ENCODE measurements at regions not wholly inside any gene's neighbourhood (a gene's known extent, or its start where the extent isn't known, plus 50 kb on each side); places are given as distances from the start of the nearest gene placed in this dataset.

DNA sequence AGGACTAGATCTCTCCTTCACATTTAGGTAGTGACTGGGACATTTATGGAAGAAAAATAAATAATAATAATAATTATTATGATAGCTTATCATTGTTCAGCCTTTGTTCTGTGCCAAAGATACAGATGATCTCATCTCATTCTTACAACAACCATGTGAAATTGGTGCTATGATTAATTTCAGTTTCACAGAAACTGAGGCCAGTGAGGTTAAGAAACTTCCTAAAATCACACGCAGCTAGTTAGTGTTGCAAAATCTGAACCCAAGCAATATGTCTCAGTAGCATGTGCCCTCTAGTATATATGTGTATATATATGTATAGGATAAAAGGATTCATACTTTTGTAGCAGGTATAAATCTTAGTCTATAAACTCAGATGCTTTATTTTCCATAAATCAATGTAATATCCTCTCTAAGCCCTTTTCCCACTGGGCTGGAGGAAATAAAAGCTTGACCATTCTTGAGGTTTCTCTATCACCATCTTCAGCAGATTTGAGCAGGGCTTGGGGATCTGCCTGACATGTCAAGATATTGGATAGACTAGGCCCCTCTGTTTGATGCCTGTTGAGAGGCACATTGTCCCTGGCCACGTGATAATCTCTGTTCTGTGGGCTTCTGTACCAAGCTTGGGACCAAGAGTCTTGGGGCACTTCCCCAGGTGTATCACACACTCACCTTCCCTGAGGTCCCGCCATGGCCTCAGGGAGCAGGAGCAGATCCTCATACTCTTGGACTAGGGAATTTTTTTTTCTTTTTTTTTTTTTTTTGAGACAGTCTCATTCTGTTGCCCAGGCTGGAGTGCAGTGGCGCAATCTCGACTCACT is 172.6 kb upstream of the NRP1 start:
- H3K27ac ChIP-seq = no peak overlapping the region
- no peak for DNase-seq
- WGBS, 2 donors = 85 to 91% methylated on average over 5 of the region's 5 CpGs
- H3K4me1 ChIP-seq = peaks cover 7% of the 10 kb centered on the region
- H3K4me3 ChIP-seq = no peak overlapping the region
- H3K9me3 ChIP-seq = no peaks in the 10 kb centered on the region
- no peaks in the 10 kb centered on the region for H3K27me3 ChIP-seq
- H3K36me3 ChIP-seq (ENCODE audit: low read depth, missing control alignments) = no peaks in the 10 kb centered on the region
- TF ChIP-seq CTCF (IDR thresholded peaks at IDR 0.05) = no peak
- TF ChIP-seq POLR2A (IDR thresholded peaks at IDR 0.05) = no peak
- intact Hi-C loops (cut with DNase I; ENCODE audit: low total_unique reads) = no loop called here

DNA sequence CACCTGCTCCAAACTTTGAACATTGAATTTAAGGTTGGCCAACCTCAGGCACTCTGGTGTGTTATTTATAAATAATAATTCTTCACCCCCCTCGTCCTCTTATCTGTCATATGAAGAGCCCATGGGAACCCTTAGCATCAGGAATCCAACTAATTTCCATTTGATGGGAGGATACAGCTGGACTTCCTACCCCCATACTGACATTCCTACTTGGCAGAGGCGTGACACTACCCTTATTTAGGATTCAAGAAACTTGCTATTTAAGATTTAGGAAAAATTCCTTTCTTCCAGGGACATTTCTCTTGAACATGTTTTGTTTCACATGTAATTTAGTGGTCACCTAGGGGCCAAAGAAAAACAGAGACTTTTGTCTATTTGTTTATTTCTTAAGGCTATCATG is 171.9 kb upstream of the NRP1 start:
- no peak overlapping the region for H3K4me3 ChIP-seq
- DNase-seq = no peak
- H3K4me1 ChIP-seq = peaks cover 7% of the 10 kb centered on the region
- H3K36me3 ChIP-seq (ENCODE audit: low read depth, missing control alignments) = no peaks in the 10 kb centered on the region
- TF ChIP-seq POLR2A (IDR thresholded peaks at IDR 0.05) = no peak
- no peak for TF ChIP-seq CTCF (IDR thresholded peaks at IDR 0.05)
- no peaks in the 10 kb centered on the region for H3K27me3 ChIP-seq
- intact Hi-C loops (cut with DNase I; ENCODE audit: low total_unique reads) = no loop called here
- H3K27ac ChIP-seq = no peak overlapping the region
- no peaks in the 10 kb centered on the region for H3K9me3 ChIP-seq
- 72 to 76% methylated on average over 2 of the region's 2 CpGs for WGBS, 2 donors

GRCh38 chr10:33501161-33501560 is 166.7 kb upstream of the NRP1 start:
- intact Hi-C loops (cut with DNase I; ENCODE audit: low total_unique reads) = no loop called here
- WGBS, 2 donors = 90 to 96% methylated on average over 1 of the region's 1 CpG

GRCh38 chr10:33498391-33498891 is 164.0 kb upstream of the NRP1 start:
- no peak overlapping the region for H3K27ac ChIP-seq
- H3K4me1 ChIP-seq = peaks cover 4% of the 10 kb centered on the region
- H3K4me3 ChIP-seq = no peak overlapping the region
- H3K9me3 ChIP-seq = no peaks in the 10 kb centered on the region
- H3K27me3 ChIP-seq = no peaks in the 10 kb centered on the region
- H3K36me3 ChIP-seq (ENCODE audit: low read depth, missing control alignments) = no peaks in the 10 kb centered on the region
- 69 to 75% methylated on average over 5 of the region's 5 CpGs for WGBS, 2 donors
- DNase-seq = no peak
- no peak for TF ChIP-seq POLR2A (IDR thresholded peaks at IDR 0.05)
- TF ChIP-seq CTCF (IDR thresholded peaks at IDR 0.05) = no peak
- intact Hi-C loops (cut with DNase I; ENCODE audit: low total_unique reads) = no loop called here

More at GRCh38 chr10:33501161-33501560, 166.7 kb upstream of the NRP1 start:
- Histone ChIP-seq H3K4me1 (no peaks in the 10 kb centered on the region), H3K9me3 (no peaks in the 10 kb centered on the region), H3K27me3 (no peaks in the 10 kb centered on the region), H3K27ac (no peak overlapping the region), H3K4me3 (no peak overlapping the region), H3K36me3 (ENCODE audit: low read depth, missing control alignments) (no peaks in the 10 kb centered on the region)
- no peak for TF ChIP-seq CTCF (IDR thresholded peaks at IDR 0.05)
- no peak for TF ChIP-seq POLR2A (IDR thresholded peaks at IDR 0.05)
- no peak for DNase-seq

- H3K27ac ChIP-seq = no peak overlapping the region
- TF ChIP-seq CTCF (IDR thresholded peaks at IDR 0.05) = no peak
- TF ChIP-seq POLR2A (IDR thresholded peaks at IDR 0.05) = no peak
- H3K4me1 ChIP-seq = peaks cover 9% of the 10 kb centered on the region
- no peak overlapping the region for H3K4me3 ChIP-seq
- no peaks in the 10 kb centered on the region for H3K9me3 ChIP-seq
- DNase-seq = no peak
- H3K27me3 ChIP-seq = no peaks in the 10 kb centered on the region
- no peaks in the 10 kb centered on the region for H3K36me3 ChIP-seq (ENCODE audit: low read depth, missing control alignments)
- intact Hi-C loops (cut with DNase I; ENCODE audit: low total_unique reads) = no loop called here
- 58 to 61% methylated on average over 3 of the region's 3 CpGs for WGBS, 2 donors
Measured at GRCh38 chr10:33497338-33497737, 162.9 kb upstream of the NRP1 start.
